ENCODE measurements at regions not wholly inside any gene's neighbourhood (a gene's known extent, or its start where the extent isn't known, plus 50 kb on each side); places are given as distances from the start of the nearest gene placed in this dataset.
"Not testable (repeated sequence)": the region's sequence is repeated elsewhere in the genome, so short reads cannot be mapped to it uniquely, and the experiment has no call there.

- H3K4me3 ChIP-seq (ENCODE audit: low read length) = no peak overlapping the region
- DNase-seq (no peak), ATAC-seq (no peak)
- H3K27me3 Mint-ChIP-seq (ENCODE audit: low read depth in 2 of 2) = peaks cover 18 to 24% of the 10 kb centered on the region in 2 donors
- intact Hi-C loops (cut with micrococcal nuclease) = loop anchor here (10.0 kb wide), 1 partner anchor 588 kb away; no protein-coding TSS in a partner anchor
- 96% methylated on average over 2 of the region's 3 CpGs for WGBS (ENCODE audit: insufficient coverage)
- no peak overlapping the region for H3K4me3 Mint-ChIP-seq
- peaks cover 5 to 9% of the 10 kb centered on the region in 2 donors for H3K4me1 Mint-ChIP-seq
- TF ChIP-seq, protein P1, sequence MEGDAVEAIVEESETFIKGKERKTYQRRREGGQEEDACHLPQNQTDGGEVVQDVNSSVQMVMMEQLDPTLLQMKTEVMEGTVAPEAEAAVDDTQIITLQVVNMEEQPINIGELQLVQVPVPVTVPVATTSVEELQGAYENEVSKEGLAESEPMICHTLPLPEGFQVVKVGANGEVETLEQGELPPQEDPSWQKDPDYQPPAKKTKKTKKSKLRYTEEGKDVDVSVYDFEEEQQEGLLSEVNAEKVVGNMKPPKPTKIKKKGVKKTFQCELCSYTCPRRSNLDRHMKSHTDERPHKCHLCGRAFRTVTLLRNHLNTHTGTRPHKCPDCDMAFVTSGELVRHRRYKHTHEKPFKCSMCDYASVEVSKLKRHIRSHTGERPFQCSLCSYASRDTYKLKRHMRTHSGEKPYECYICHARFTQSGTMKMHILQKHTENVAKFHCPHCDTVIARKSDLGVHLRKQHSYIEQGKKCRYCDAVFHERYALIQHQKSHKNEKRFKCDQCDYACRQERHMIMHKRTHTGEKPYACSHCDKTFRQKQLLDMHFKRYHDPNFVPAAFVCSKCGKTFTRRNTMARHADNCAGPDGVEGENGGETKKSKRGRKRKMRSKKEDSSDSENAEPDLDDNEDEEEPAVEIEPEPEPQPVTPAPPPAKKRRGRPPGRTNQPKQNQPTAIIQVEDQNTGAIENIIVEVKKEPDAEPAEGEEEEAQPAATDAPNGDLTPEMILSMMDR (IDR thresholded peaks at IDR 0.05) = no peak
- no peaks in the 10 kb centered on the region for H3K36me3 Mint-ChIP-seq
- no peak overlapping the region for H3K27ac ChIP-seq (ENCODE audit: low read length)
- H3K36me3 ChIP-seq (ENCODE audit: control insufficient read depth, insufficient read depth, low read length) = no peaks in the 10 kb centered on the region
- no peaks in the 10 kb centered on the region for H3K9me3 ChIP-seq (ENCODE audit: control insufficient read depth, insufficient read depth, low read length)
- no peak overlapping the region for H3K27ac Mint-ChIP-seq
- peaks cover 2% of the 10 kb centered on the region for H3K27me3 ChIP-seq (ENCODE audit: control insufficient read depth, insufficient read depth, low read length)
- peaks cover 7% of the 10 kb centered on the region for H3K4me1 ChIP-seq (ENCODE audit: control insufficient read depth, insufficient read depth, low read length)
- no peaks in the 10 kb centered on the region for H3K9me3 Mint-ChIP-seq
Measured at GRCh38 chr10:62496925-62497324, 122.8 kb downstream of the ZNF365 start.

GRCh38 chr10:62498271-62498670 is 124.1 kb downstream of the ZNF365 start:
- no peak for ATAC-seq
- H3K9me3 Mint-ChIP-seq = no peaks in the 10 kb centered on the region

GRCh38 chr10:62500116-62500515 is 125.9 kb downstream of the ZNF365 start:
- H3K36me3 Mint-ChIP-seq; H3K4me1 ChIP-seq (ENCODE audit: control insufficient read depth, insufficient read depth, low read length); DNase-seq; H3K9me3 Mint-ChIP-seq; H3K27ac ChIP-seq (ENCODE audit: low read length); H3K4me1 Mint-ChIP-seq; H3K36me3 ChIP-seq (ENCODE audit: control insufficient read depth, insufficient read depth, low read length); H3K9me3 ChIP-seq (ENCODE audit: control insufficient read depth, insufficient read depth, low read length); H3K27me3 ChIP-seq (ENCODE audit: control insufficient read depth, insufficient read depth, low read length); intact Hi-C loops (cut with micrococcal nuclease); H3K4me3 Mint-ChIP-seq; ATAC-seq; H3K27ac Mint-ChIP-seq; H3K4me3 ChIP-seq (ENCODE audit: low read length): not testable (repeated sequence)
- WGBS (ENCODE audit: insufficient coverage) = no CpG with 5 or more reads among the region's 5 CpGs
- peaks cover 22 to 24% of the 10 kb centered on the region in 2 donors for H3K27me3 Mint-ChIP-seq (ENCODE audit: low read depth in 2 of 2)

More at GRCh38 chr10:62498271-62498670, 124.1 kb downstream of the ZNF365 start:
- Mint-ChIP-seq H3K27me3 (ENCODE audit: low read depth in 2 of 2) (peaks cover 22 to 24% of the 10 kb centered on the region in 2 donors), H3K4me1 (no peaks in the 10 kb centered on the region), H3K36me3 (no peaks in the 10 kb centered on the region), H3K27ac (no peak overlapping the region), H3K4me3 (no peak overlapping the region)
- TF ChIP-seq, protein P1 (IDR thresholded peaks at IDR 0.05) = no peak
- Histone ChIP-seq H3K36me3 (ENCODE audit: control insufficient read depth, insufficient read depth, low read length) (no peaks in the 10 kb centered on the region), H3K27me3 (ENCODE audit: control insufficient read depth, insufficient read depth, low read length) (peaks cover 2% of the 10 kb centered on the region), H3K9me3 (ENCODE audit: control insufficient read depth, insufficient read depth, low read length) (no peaks in the 10 kb centered on the region), H3K27ac (ENCODE audit: low read length) (no peak overlapping the region), H3K4me1 (ENCODE audit: control insufficient read depth, insufficient read depth, low read length) (no peaks in the 10 kb centered on the region), H3K4me3 (ENCODE audit: low read length) (no peak overlapping the region)
- DNase-seq = no peak
- intact Hi-C loops (cut with micrococcal nuclease) = loop anchor here (10.0 kb wide), 1 partner anchor 587 kb away; no protein-coding TSS in a partner anchor
- WGBS (ENCODE audit: insufficient coverage) = 80% methylated on average over 3 of the region's 3 CpGs

DNA sequence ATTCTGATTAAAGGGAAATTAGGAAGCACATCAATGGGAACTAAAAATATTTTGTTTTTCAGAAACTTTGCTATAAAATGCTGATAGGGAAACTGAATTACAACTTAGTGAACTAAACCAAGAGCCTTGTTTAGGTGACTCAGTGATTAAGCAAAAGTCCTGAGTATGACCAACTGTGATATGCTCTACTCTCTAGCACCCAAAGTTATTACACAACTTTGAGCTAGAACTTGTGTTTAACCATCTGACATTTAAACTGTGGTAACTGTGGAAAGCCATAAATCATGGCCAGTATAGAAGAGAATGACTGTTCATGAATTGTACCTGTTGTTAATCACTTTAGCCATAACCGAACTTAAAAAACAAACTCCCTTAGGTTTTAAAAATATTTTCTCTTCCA is 127.4 kb downstream of the ZNF365 start:
- no peak overlapping the region for H3K27ac Mint-ChIP-seq
- H3K4me1 ChIP-seq (ENCODE audit: control insufficient read depth, insufficient read depth, low read length) = no peaks in the 10 kb centered on the region
- H3K4me3 Mint-ChIP-seq = no peak overlapping the region
- DNase-seq = no peak
- no peaks in the 10 kb centered on the region for H3K36me3 ChIP-seq (ENCODE audit: control insufficient read depth, insufficient read depth, low read length)
- no peak overlapping the region for H3K4me3 ChIP-seq (ENCODE audit: low read length)
- WGBS (ENCODE audit: insufficient coverage) = no CpG with 5 or more reads among the region's 1 CpG
- H3K27ac ChIP-seq (ENCODE audit: low read length) = no peak overlapping the region
- H3K27me3 Mint-ChIP-seq (ENCODE audit: low read depth in 2 of 2) = peaks cover 14 to 19% of the 10 kb centered on the region in 2 donors
- intact Hi-C loops (cut with micrococcal nuclease) = no loop called here
- no peaks in the 10 kb centered on the region for H3K9me3 Mint-ChIP-seq
- peaks cover 2% of the 10 kb centered on the region for H3K27me3 ChIP-seq (ENCODE audit: control insufficient read depth, insufficient read depth, low read length)
- no peaks in the 10 kb centered on the region for H3K9me3 ChIP-seq (ENCODE audit: control insufficient read depth, insufficient read depth, low read length)
- no peak for ATAC-seq
- no peaks in the 10 kb centered on the region for H3K36me3 Mint-ChIP-seq
- TF ChIP-seq, protein P1 (IDR thresholded peaks at IDR 0.05) = no peak
- no peaks in the 10 kb centered on the region for H3K4me1 Mint-ChIP-seq

Data from natural killer cell (primary cell).